OCI-LY3 (cell line): ENCODE measurements at regions not wholly inside any gene's neighbourhood (a gene's known extent, or its start where the extent isn't known, plus 50 kb on each side); places are given as distances from the start of the nearest gene placed in this dataset.

Source experiments
- EZH2phosphoT487 ChIP-seq: fragments of 200-600 bp; shearing (Covaris generic); IDR thresholded peaks from 2 replicates; pipeline ENCODE4 v1.6.1; 2018; ENCODE audit warnings: antibody characterized with exemption, mixed run types, low read depth
- TF ChIP-seq, protein P1 (sequence below): fragments of 200-600, 300-600 bp; sonication (generic); IDR thresholded peaks from 2 replicates; pipeline ENCODE4 v1.5.1; 2014; ENCODE audit warnings: antibody characterized with exemption, low read length, low read depth

DNA sequence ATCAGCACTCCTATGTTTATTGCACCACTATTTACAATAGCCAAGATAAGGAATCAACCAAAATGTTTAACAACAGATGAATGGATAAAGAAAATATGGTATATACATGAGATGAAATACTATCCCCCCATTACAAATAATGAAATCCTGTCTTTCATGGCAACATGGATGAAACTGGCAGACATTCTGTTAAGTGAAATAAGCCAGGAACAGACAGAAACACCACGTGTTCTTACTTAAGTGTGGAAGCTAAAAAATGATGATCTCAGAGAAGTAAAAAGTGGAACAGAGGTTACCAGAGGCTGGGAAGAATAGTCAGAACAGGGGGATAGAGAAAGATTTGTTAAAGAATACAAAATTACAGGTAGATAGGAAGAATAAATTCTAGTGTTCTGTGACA is 113.7 kb upstream of the MDM1 start:
- TF ChIP-seq, protein P1, sequence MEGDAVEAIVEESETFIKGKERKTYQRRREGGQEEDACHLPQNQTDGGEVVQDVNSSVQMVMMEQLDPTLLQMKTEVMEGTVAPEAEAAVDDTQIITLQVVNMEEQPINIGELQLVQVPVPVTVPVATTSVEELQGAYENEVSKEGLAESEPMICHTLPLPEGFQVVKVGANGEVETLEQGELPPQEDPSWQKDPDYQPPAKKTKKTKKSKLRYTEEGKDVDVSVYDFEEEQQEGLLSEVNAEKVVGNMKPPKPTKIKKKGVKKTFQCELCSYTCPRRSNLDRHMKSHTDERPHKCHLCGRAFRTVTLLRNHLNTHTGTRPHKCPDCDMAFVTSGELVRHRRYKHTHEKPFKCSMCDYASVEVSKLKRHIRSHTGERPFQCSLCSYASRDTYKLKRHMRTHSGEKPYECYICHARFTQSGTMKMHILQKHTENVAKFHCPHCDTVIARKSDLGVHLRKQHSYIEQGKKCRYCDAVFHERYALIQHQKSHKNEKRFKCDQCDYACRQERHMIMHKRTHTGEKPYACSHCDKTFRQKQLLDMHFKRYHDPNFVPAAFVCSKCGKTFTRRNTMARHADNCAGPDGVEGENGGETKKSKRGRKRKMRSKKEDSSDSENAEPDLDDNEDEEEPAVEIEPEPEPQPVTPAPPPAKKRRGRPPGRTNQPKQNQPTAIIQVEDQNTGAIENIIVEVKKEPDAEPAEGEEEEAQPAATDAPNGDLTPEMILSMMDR: no peak
- TF ChIP-seq EZH2phosphoT487: no peak
